IMR-90 (cell line): ENCODE measurements at regions not wholly inside any gene's neighbourhood (a gene's known extent, or its start where the extent isn't known, plus 50 kb on each side); places are given as distances from the start of the nearest gene placed in this dataset.

Experiments used
- ATAC-seq: fragments of 200-7000 bp; cut with Tn5 transposase; 2 replicates; pipeline ENCODE4 v1.9.1; 2020; ENCODE audit warnings: low read depth, mild to moderate bottlenecking, moderate library complexity
- BruUV-seq: library from RNA; stranded (reverse); fragments of 400-500 nt; replicated peaks from 2 replicates; lab custom pipeline; 2021; lab: Mats Ljungman, UMichigan
- CTCF ChIA-PET: fragments of 300-600 bp; formaldehyde crosslinking; extraction: SDS; loops from one replicate; lab custom pipeline; 2021; ENCODE audit warnings: antibody characterized with exemption; lab: Yijun Ruan, JAX
- POLR2A ChIA-PET: fragments of 300-600 bp; sonication (Branson Sonifier 250); formaldehyde crosslinking; loops from one replicate; lab custom pipeline; 2022; ENCODE audit warnings: antibody characterized with exemption; ENCODE audit not compliant: unreplicated experiment; lab: Charles Lee
- DNase-seq: peaks from one replicate; pipeline ENCODE4 v3.0.0; 2013
- H2AFZ ChIP-seq: replicated peaks from 2 replicates; pipeline ENCODE3; 2013; ENCODE audit warnings: low read length, mild to moderate bottlenecking; ENCODE audit not compliant: poor library complexity
- H2AK5ac ChIP-seq: 2 replicates; pipeline ENCODE4 v1.6.1; 2013; ENCODE audit warnings: low read depth, low read length, inconsistent platforms
- H2AK9ac ChIP-seq: replicated peaks from 2 replicates; pipeline ENCODE3; 2013; ENCODE audit warnings: mild to moderate bottlenecking, low read depth, low read length, moderate library complexity; ENCODE audit not compliant: poor library complexity
- H2BK120ac ChIP-seq: 2 replicates; pipeline ENCODE4 v1.6.1; 2013; ENCODE audit warnings: low read depth, low read length, inconsistent platforms
- H2BK15ac ChIP-seq: 3 replicates; pipeline ENCODE4 v1.6.1; 2013; ENCODE audit warnings: low read depth, low read length, inconsistent platforms
- H2BK20ac ChIP-seq: 2 replicates; pipeline ENCODE4 v1.6.1; 2013; ENCODE audit warnings: low read depth, mild to moderate bottlenecking, inconsistent platforms, low read length, moderate library complexity
- H2BK5ac ChIP-seq: 2 replicates; pipeline ENCODE4 v1.6.1; 2013; ENCODE audit warnings: mild to moderate bottlenecking, low read depth, low read length, inconsistent platforms; ENCODE audit not compliant: poor library complexity, severe bottlenecking
- H3K14ac ChIP-seq: replicated peaks from 2 replicates; pipeline ENCODE4 v1.6.1; 2013; ENCODE audit warnings: low read depth, low read length, inconsistent platforms
- H3K18ac ChIP-seq: 2 replicates; pipeline ENCODE4 v1.6.1; 2013; ENCODE audit warnings: low read depth, low read length, control low read depth
- H3K23ac ChIP-seq: 2 replicates; pipeline ENCODE4 v1.6.1; 2013; ENCODE audit warnings: low read depth, low read length, inconsistent platforms
- H3K27ac ChIP-seq: 2 replicates; pipeline ENCODE4 v1.5.1; 2013; ENCODE audit warnings: mild to moderate bottlenecking, control low read depth, low read length; ENCODE audit not compliant: insufficient read depth
- H3K27me3 ChIP-seq: 2 replicates; pipeline ENCODE4 v1.6.1; 2013; ENCODE audit warnings: low read length; ENCODE audit not compliant: control insufficient read depth, insufficient read depth
- H3K36me3 ChIP-seq: 2 replicates; pipeline ENCODE4 v1.6.1; 2013; ENCODE audit warnings: low read length, mixed read lengths; ENCODE audit not compliant: control insufficient read depth, insufficient read depth
- H3K4ac ChIP-seq: 2 replicates; pipeline ENCODE4 v1.6.1; 2013; ENCODE audit warnings: low read depth, low read length, inconsistent platforms
- H3K4me1 ChIP-seq: 2 replicates; pipeline ENCODE4 v1.6.1; 2013; ENCODE audit warnings: low read length, mixed read lengths; ENCODE audit not compliant: control insufficient read depth, insufficient read depth
- H3K4me2 ChIP-seq: 2 replicates; pipeline ENCODE4 v1.6.1; 2013; ENCODE audit warnings: low read depth, mild to moderate bottlenecking, control low read depth, low read length, moderate library complexity
- H3K4me3 ChIP-seq: 2 replicates; pipeline ENCODE4 v1.5.1; 2013; ENCODE audit warnings: low read depth, mild to moderate bottlenecking, control low read depth, low read length, moderate library complexity; ENCODE audit not compliant: insufficient read depth
- H3K56ac ChIP-seq: 2 replicates; pipeline ENCODE4 v1.6.1; 2013; ENCODE audit warnings: low read length, inconsistent platforms; ENCODE audit not compliant: insufficient read depth; ENCODE audit errors: extremely low read depth
- H3K79me1 ChIP-seq, 2 experiments: 2 replicates each; pipeline ENCODE4 v1.6.1; 2013; ENCODE audit warnings: low read length in 2 of 2, inconsistent platforms in 1 of 2, low read depth in 1 of 2
- H3K9ac ChIP-seq: 2 replicates; pipeline ENCODE4 v1.6.1; 2013; ENCODE audit warnings: low read depth, low read length, control low read depth
- H3K9me1 ChIP-seq: 2 replicates; pipeline ENCODE4 v1.6.1; 2013; ENCODE audit warnings: low read length, inconsistent platforms; ENCODE audit not compliant: insufficient read depth
- H3K9me3 ChIP-seq: 2 replicates; pipeline ENCODE4 v1.6.1; 2013; ENCODE audit warnings: low read length; ENCODE audit not compliant: control insufficient read depth, insufficient read depth
- H4K20me1 ChIP-seq: 2 replicates; pipeline ENCODE4 v1.6.1; 2013; ENCODE audit warnings: low read length, inconsistent platforms; ENCODE audit not compliant: insufficient read depth
- H4K5ac ChIP-seq: 2 replicates; pipeline ENCODE4 v1.6.1; 2013; ENCODE audit warnings: mild to moderate bottlenecking, low read depth, low read length, control low read depth
- H4K8ac ChIP-seq, 2 experiments: 2 replicates each; pipeline ENCODE4 v1.6.1; 2013; ENCODE audit warnings: low read depth in 2 of 2, low read length in 2 of 2, control low read depth in 1 of 2, inconsistent platforms in 1 of 2
- H4K91ac ChIP-seq: 2 replicates; pipeline ENCODE4 v1.6.1; 2013; ENCODE audit warnings: low read depth, low read length, inconsistent platforms; ENCODE audit not compliant: insufficient read depth
- BHLHE40 ChIP-seq: fragments of 150-350 bp; IDR thresholded peaks from 2 replicates; pipeline ENCODE4 v1.6.1; 2016; ENCODE audit warnings: mild to moderate bottlenecking, low read depth, low read length
- CEBPB ChIP-seq: IDR thresholded peaks from 2 replicates; pipeline ENCODE4 v1.6.1; 2012; ENCODE audit warnings: low read depth, low read length, improper control_type of control experiment
- CHD1 ChIP-seq: IDR thresholded peaks from 2 replicates; pipeline ENCODE4 v1.6.1; 2012; ENCODE audit warnings: low read depth, low read length, improper control_type of control experiment
- CTCF ChIP-seq: conservative IDR thresholded peaks from 2 replicates; pipeline ENCODE4 v1.5.1; 2012; ENCODE audit warnings: mild to moderate bottlenecking, low read depth, low read length, improper control_type of control experiment
- ELK1 ChIP-seq: fragments of 150-350 bp; IDR thresholded peaks from 2 replicates; pipeline ENCODE4 v1.6.1; 2016; ENCODE audit warnings: low read depth, mild to moderate bottlenecking, low read length, moderate library complexity, borderline replicate concordance
- FOS ChIP-seq: fragments of 150-350 bp; IDR thresholded peaks from 2 replicates; pipeline ENCODE4 v1.6.1; 2016; ENCODE audit warnings: low read depth, low read length
- MAFK ChIP-seq: IDR thresholded peaks from 2 replicates; pipeline ENCODE4 v1.6.1; 2012; ENCODE audit warnings: low read depth, low read length, improper control_type of control experiment
- MXI1 ChIP-seq: IDR thresholded peaks from 2 replicates; pipeline ENCODE4 v1.6.1; 2012; ENCODE audit warnings: low read depth, mild to moderate bottlenecking, low read length, moderate library complexity, borderline replicate concordance
- NFE2L2 ChIP-seq: fragments of 150-350 bp; IDR thresholded peaks from 2 replicates; pipeline ENCODE4 v1.6.1; 2016; ENCODE audit warnings: low read depth, mild to moderate bottlenecking, low read length
- POLR2A ChIP-seq: IDR thresholded peaks from 2 replicates; pipeline ENCODE4 v1.6.1; 2012; ENCODE audit warnings: mild to moderate bottlenecking, low read depth, low read length
- RAD21 ChIP-seq: IDR thresholded peaks from 2 replicates; pipeline ENCODE4 v1.6.1; 2012; ENCODE audit warnings: low read length, improper control_type of control experiment
- RCOR1 ChIP-seq: IDR thresholded peaks from 2 replicates; pipeline ENCODE4 v1.6.1; 2012; ENCODE audit warnings: mild to moderate bottlenecking, low read length, improper control_type of control experiment; ENCODE audit not compliant: insufficient replicate concordance
- RFX5 ChIP-seq: IDR thresholded peaks from 2 replicates; pipeline ENCODE4 v1.8.0; 2012; ENCODE audit warnings: low read depth, mild to moderate bottlenecking, low read length, moderate library complexity
- SMC3 ChIP-seq: fragments of 150-350 bp; IDR thresholded peaks from 2 replicates; pipeline ENCODE4 v1.6.1; 2016; ENCODE audit warnings: low read depth, mild to moderate bottlenecking, antibody characterized with exemption, low read length, moderate library complexity
- USF2 ChIP-seq: fragments of 150-350 bp; IDR thresholded peaks from 2 replicates; pipeline ENCODE4 v1.6.1; 2017; ENCODE audit warnings: mild to moderate bottlenecking, antibody characterized with exemption, low read length, low read depth
- WGBS, 2 experiments: methylation state at CpG; one replicate each; pipeline versions ENCODE4 v1.1.5 to v1.1.7; 2013; ENCODE audit warnings: missing lambda C conversion rate in 2 of 2; ENCODE audit not compliant: insufficient read length in 1 of 2; ENCODE audit errors: extremely low coverage in 2 of 2; 5-methylcytosine and 5-hydroxymethylcytosine counted together
- dilution Hi-C: fragments of 300-500 bp; cut with HindIII; formaldehyde crosslinking; loops from one replicate; pipeline ENCODE4 v1.14.3; 2018; ENCODE audit warnings: low sequenced_read_pairs; ENCODE audit not compliant: unreplicated experiment
- in situ Hi-C: fragments of 300-500 bp; cut with MboI; formaldehyde crosslinking; loops from 3 replicates; pipeline ENCODE4 v1.14.3; 2019; ENCODE audit warnings: low sequenced_read_pairs, inconsistent platforms, mixed read lengths
- intact Hi-C: fragments of 100-400 bp; cut with micrococcal nuclease; formaldehyde crosslinking; loops from 2 replicates; pipeline ENCODE4 v1.10.0; 2022

- 17% methylated on average over 2 of the region's 11 CpGs; no CpG with 5 or more reads in 1 of the 2 experiments for WGBS, 2 experiments
- Histone ChIP-seq H3K4me2 (no peak overlapping the region), H4K91ac (no peak overlapping the region), H3K27ac (no peak overlapping the region), H2AK5ac (no peak overlapping the region), H3K9ac (no peak overlapping the region), H3K14ac (no peak overlapping the region), H3K27me3 (peaks cover 7% of the 10 kb centered on the region; the same call in 1 of the 2 replicates), H2AK9ac (no peak overlapping the region), H2BK5ac (no peak overlapping the region), H3K4me1 (no peaks in the 10 kb centered on the region), H3K4me3 (no peak overlapping the region), H2BK15ac (no peak overlapping the region), H4K8ac (no peak overlapping the region), H3K9me1 (no peaks in the 10 kb centered on the region), H3K79me1 (no peaks in the 10 kb centered on the region), H4K20me1 (no peaks in the 10 kb centered on the region), H2AFZ (no peak overlapping the region), H3K4ac (no peak overlapping the region), H2BK20ac (no peak overlapping the region), H3K56ac (no peak overlapping the region), H3K36me3 (no peaks in the 10 kb centered on the region), H3K18ac (no peak overlapping the region), H3K9me3 (no peaks in the 10 kb centered on the region), H2BK120ac (no peak overlapping the region), H4K5ac (no peak overlapping the region), H3K23ac (no peak overlapping the region)
- POLR2A ChIA-PET = no interaction called here
- intact Hi-C loops = no loop called here
- TF ChIP-seq BHLHE40 (no peak), NFE2L2 (no peak), CHD1 (no peak), FOS (no peak), USF2 (no peak), RFX5 (no peak), SMC3 (no peak), MAFK (no peak), CEBPB (no peak), CTCF (no peak), MXI1 (no peak), RAD21 (no peak), RCOR1 (no peak), POLR2A (no peak), ELK1 (no peak)
- in situ Hi-C loops = no loop called here
- CTCF ChIA-PET = no interaction called here
- no peak for ATAC-seq
- DNase-seq = no peak
- dilution Hi-C loops = no loop called here
- BruUV-seq = no TSS peak
These were observed 220.3 kb upstream of the IRX3 start for GRCh38 chr16:54506741-54507500.
